Activated B cell treated with CpG ODN at 0.5 μM for 24 hours (primary cell): ENCODE measurements at regions not wholly inside any gene's neighbourhood (a gene's known extent, or its start where the extent isn't known, plus 50 kb on each side); places are given as distances from the start of the nearest gene placed in this dataset.

Source experiments
- ATAC-seq: fragments of 200-7000 bp; cut with Tn5 transposase; one replicate; pipeline ENCODE4 v1.10.0; 2021; ENCODE audit warnings: low read depth, mild to moderate bottlenecking, moderate library complexity
- CTCF ChIA-PET: fragments of 350-600 bp; sonication (Branson Sonifier 250); formaldehyde crosslinking; loops from one replicate; lab custom pipeline; 2021; ENCODE audit warnings: antibody characterized with exemption; lab: Charles Lee
- POLR2A ChIA-PET: fragments of 350-600 bp; sonication (Branson Sonifier 250); formaldehyde crosslinking; loops from one replicate; lab custom pipeline; 2021; ENCODE audit warnings: antibody characterized with exemption; lab: Charles Lee
- DNase-seq: peaks from one replicate; pipeline ENCODE4 v3.0.0; 2022
- H3K27ac Mint-ChIP-seq: one replicate; pipeline ENCODE4 v1.8.0; 2020; ENCODE audit warnings: mixed read lengths
- H3K27me3 Mint-ChIP-seq: one replicate; pipeline ENCODE4 v1.8.0; 2021; ENCODE audit warnings: mixed read lengths
- H3K36me3 Mint-ChIP-seq: one replicate; pipeline ENCODE4 v1.8.0; 2021; ENCODE audit warnings: low read depth, mixed read lengths
- H3K4me1 Mint-ChIP-seq: one replicate; pipeline ENCODE4 v1.8.0; 2021; ENCODE audit warnings: mixed read lengths
- H3K4me3 Mint-ChIP-seq: one replicate; pipeline ENCODE4 v1.8.0; 2020; ENCODE audit warnings: mild to moderate bottlenecking, mixed read lengths
- H3K9me3 Mint-ChIP-seq: one replicate; pipeline ENCODE4 v1.8.0; 2020; ENCODE audit warnings: mixed read lengths
- intact Hi-C: fragments of 100-400 bp; cut with micrococcal nuclease; formaldehyde crosslinking; loops from one replicate; pipeline ENCODE4 v1.15.1; 2024
- TF ChIP-seq, protein P1 (sequence below): fragments of 200-600 bp; IDR thresholded peaks from one replicate; pipeline ENCODE4 v1.8.0; 2022; ENCODE audit warnings: antibody characterized with exemption, mild to moderate bottlenecking

DNA sequence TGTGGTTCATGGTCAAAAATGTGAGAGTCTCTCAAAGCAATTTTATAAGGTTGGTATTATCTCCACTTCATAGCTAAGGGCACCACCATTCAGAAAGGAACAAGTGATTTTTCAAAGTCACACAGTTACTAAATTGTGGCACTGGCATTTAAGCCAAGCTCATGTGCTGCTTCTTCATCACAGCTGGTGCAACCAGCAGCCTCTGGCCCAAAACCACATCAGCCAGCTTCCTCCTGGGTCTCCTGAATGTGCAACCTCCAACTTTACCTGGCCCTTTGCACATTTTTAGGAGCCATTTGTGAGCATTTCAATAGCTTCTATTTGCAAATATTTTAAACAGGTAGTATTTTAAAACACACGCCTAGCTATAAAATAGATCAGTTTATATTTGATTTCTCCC, 293.7 kb downstream of the BCL11A start:
- no peaks in the 10 kb centered on the region for H3K27me3 Mint-ChIP-seq
- H3K4me1 Mint-ChIP-seq = peaks cover 4% of the 10 kb centered on the region
- no peak overlapping the region for H3K4me3 Mint-ChIP-seq
- CTCF ChIA-PET = interaction anchor here (0.6 kb wide), 1 partner anchor 114 kb away, joined by 3 read pairs; no protein-coding TSS in a partner anchor
- POLR2A ChIA-PET = no interaction called here
- ATAC-seq (no peak), DNase-seq (no peak)
- intact Hi-C loops = no loop called here
- TF ChIP-seq, protein P1, sequence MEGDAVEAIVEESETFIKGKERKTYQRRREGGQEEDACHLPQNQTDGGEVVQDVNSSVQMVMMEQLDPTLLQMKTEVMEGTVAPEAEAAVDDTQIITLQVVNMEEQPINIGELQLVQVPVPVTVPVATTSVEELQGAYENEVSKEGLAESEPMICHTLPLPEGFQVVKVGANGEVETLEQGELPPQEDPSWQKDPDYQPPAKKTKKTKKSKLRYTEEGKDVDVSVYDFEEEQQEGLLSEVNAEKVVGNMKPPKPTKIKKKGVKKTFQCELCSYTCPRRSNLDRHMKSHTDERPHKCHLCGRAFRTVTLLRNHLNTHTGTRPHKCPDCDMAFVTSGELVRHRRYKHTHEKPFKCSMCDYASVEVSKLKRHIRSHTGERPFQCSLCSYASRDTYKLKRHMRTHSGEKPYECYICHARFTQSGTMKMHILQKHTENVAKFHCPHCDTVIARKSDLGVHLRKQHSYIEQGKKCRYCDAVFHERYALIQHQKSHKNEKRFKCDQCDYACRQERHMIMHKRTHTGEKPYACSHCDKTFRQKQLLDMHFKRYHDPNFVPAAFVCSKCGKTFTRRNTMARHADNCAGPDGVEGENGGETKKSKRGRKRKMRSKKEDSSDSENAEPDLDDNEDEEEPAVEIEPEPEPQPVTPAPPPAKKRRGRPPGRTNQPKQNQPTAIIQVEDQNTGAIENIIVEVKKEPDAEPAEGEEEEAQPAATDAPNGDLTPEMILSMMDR = no peak
- H3K9me3 Mint-ChIP-seq = no peaks in the 10 kb centered on the region
- no peak overlapping the region for H3K27ac Mint-ChIP-seq
- H3K36me3 Mint-ChIP-seq = no peaks in the 10 kb centered on the region

DNA sequence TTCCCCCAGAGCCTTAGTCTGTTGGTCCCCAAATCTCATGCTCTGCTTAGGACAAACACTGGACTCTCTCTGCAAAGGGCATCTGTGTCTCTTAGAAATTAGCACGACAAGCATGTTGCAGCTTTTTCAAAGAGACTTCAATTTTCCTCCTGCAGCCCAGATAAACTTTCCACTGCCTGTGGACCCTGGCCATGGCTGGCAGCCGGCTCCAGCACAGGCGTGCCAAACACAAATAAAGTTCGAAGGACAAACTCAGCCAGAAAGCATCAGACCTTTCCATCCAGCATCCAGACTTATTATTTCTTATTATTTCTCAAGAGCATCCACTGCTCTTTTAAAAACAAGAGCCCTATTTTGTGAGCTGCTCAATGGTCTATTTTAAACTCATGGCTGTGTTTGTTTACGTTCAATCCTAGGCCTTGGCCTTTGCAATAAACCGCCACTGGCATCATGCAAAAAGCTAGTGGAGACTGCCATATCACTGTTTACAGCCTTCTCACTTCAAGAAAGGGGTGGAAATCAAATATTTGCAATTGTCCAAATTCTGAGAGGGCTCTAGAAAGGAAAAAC, 300.8 kb downstream of the BCL11A start:
- H3K4me3 Mint-ChIP-seq = no peak overlapping the region
- H3K36me3 Mint-ChIP-seq = no peaks in the 10 kb centered on the region
- ATAC-seq (no peak), DNase-seq (no peak)
- intact Hi-C loops = no loop called here
- ChIA-PET CTCF (no interaction called here), POLR2A (no interaction called here)
- no peaks in the 10 kb centered on the region for H3K27me3 Mint-ChIP-seq
- H3K4me1 Mint-ChIP-seq = no peaks in the 10 kb centered on the region
- TF ChIP-seq, protein P1 = no peak
- no peak overlapping the region for H3K27ac Mint-ChIP-seq
- no peaks in the 10 kb centered on the region for H3K9me3 Mint-ChIP-seq

DNA sequence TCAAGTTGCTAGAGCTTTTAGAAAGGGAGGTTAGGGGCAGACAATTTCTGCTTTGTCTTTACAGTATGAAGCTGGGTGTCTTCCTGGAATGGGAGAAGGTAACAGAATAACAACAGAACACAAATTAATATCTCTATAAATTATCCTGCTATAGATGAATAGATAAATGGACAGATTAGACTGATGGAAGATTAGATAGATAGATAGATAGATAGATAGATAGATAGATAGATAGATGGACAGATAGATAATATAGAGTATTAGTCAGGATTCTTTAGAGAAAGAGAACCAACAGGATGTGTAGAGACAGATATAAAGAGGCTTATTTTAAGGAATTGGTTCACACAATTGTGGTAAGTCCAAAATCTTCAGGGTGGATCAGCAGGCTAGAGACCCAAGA, 302.2 kb downstream of the BCL11A start:
- Mint-ChIP-seq H3K9me3 (no peaks in the 10 kb centered on the region), H3K36me3 (no peaks in the 10 kb centered on the region), H3K27ac (no peak overlapping the region), H3K27me3 (no peaks in the 10 kb centered on the region), H3K4me1 (no peaks in the 10 kb centered on the region), H3K4me3 (no peak overlapping the region)
- ATAC-seq = no peak
- ChIA-PET CTCF (no interaction called here), POLR2A (no interaction called here)
- TF ChIP-seq, protein P1 = no peak
- no peak for DNase-seq
- intact Hi-C loops = no loop called here

DNA sequence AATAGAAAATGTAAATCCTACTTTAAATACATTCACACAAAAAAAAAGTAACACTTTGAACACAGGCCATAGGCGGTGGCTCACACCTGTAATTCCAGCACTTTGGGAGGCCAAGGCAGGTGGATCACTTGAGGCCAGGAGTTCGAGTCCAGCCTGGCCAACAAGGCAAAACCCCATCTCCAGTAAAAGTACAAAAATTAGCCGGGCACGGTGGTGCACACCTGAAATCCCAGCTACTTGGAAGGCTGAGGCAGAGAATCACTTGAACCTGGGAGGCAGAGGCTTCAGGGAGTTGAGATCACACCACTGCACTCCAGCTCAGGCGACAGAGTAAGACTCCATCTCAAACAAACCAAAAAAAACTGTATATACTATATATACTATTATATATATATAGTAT, 303.6 kb downstream of the BCL11A start:
- Mint-ChIP-seq H3K36me3 (no peaks in the 10 kb centered on the region), H3K27ac (no peak overlapping the region), H3K9me3 (peaks cover 3% of the 10 kb centered on the region), H3K4me3 (no peak overlapping the region), H3K4me1 (no peaks in the 10 kb centered on the region), H3K27me3 (no peaks in the 10 kb centered on the region)
- ChIA-PET CTCF (no interaction called here), POLR2A (no interaction called here)
- TF ChIP-seq, protein P1 = no peak
- DNase-seq = no peak
- no peak for ATAC-seq
- intact Hi-C loops = no loop called here

DNA sequence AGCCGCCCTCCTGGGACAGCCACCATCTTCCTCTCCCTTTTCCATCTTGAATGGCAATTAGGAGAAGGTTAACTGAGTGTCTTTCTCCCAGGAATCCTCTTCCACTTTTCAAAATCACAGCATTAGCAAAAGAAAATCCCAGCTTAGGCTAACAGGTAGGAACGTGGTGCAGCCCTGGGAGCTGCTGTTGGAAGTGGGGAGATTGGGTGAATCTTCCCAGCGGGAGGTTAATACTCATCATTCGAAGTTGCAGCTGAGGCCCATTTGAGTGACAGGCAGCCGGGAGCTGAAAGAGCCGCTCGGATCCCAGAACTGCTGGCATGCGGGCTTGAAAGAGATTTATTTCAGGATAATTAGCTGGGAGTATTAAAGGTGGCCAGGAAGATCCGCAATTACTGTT, 306.0 kb downstream of the BCL11A start:
- ChIA-PET CTCF (no interaction called here), POLR2A (interaction anchor here (0.7 kb wide), 2 partner anchors 143 to 820 kb away, joined by 3 to 4 read pairs; no protein-coding TSS in a partner anchor)
- H3K27me3 Mint-ChIP-seq = no peaks in the 10 kb centered on the region
- TF ChIP-seq, protein P1 = no peak
- peaks cover 8% of the 10 kb centered on the region for H3K9me3 Mint-ChIP-seq
- H3K36me3 Mint-ChIP-seq = peaks cover 2% of the 10 kb centered on the region
- no peak overlapping the region for H3K4me3 Mint-ChIP-seq
- no peak for ATAC-seq
- DNase-seq = no peak
- no peak overlapping the region for H3K27ac Mint-ChIP-seq
- no peaks in the 10 kb centered on the region for H3K4me1 Mint-ChIP-seq
- intact Hi-C loops = no loop called here
